ENCODE measurements at regions not wholly inside any gene's neighbourhood (a gene's known extent, or its start where the extent isn't known, plus 50 kb on each side); places are given as distances from the start of the nearest gene placed in this dataset.

DNA sequence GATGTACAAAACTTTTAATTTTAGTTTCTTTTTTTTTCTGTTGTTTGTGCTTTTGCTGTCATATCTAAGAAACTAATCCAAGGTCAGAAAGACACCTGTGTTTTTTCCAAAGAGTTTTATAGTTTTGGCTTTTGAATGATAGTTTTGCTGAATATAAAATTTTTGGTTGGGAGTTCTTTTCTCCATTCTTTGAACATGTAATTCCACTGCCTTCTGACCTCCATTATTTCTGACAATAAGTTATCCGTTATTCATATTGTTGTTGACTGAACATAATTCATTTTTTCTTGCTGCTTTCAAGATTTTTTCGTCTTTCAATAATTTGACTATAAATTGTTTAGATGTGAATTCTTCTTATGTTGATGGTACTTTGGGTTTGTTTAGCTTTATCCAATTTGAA, 82.2 kb upstream of the SLC24A2 start:
- no peak for TF ChIP-seq SMAD4 (CRISPR knock-in tag; IDR thresholded peaks at IDR 0.05)
- TF ChIP-seq, protein P1, sequence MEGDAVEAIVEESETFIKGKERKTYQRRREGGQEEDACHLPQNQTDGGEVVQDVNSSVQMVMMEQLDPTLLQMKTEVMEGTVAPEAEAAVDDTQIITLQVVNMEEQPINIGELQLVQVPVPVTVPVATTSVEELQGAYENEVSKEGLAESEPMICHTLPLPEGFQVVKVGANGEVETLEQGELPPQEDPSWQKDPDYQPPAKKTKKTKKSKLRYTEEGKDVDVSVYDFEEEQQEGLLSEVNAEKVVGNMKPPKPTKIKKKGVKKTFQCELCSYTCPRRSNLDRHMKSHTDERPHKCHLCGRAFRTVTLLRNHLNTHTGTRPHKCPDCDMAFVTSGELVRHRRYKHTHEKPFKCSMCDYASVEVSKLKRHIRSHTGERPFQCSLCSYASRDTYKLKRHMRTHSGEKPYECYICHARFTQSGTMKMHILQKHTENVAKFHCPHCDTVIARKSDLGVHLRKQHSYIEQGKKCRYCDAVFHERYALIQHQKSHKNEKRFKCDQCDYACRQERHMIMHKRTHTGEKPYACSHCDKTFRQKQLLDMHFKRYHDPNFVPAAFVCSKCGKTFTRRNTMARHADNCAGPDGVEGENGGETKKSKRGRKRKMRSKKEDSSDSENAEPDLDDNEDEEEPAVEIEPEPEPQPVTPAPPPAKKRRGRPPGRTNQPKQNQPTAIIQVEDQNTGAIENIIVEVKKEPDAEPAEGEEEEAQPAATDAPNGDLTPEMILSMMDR (IDR thresholded peaks at IDR 0.05), result no peak
- no peak for TF ChIP-seq KAT7 (CRISPR knock-in tag; IDR thresholded peaks at IDR 0.05; ENCODE audit: borderline replicate concordance)
